A673 (cell line): ENCODE measurements at regions not wholly inside any gene's neighbourhood (a gene's known extent, or its start where the extent isn't known, plus 50 kb on each side); places are given as distances from the start of the nearest gene placed in this dataset.

Experiments
- BruUV-seq: library from RNA; stranded (reverse); fragments of 400-500 nt; replicated peaks from 2 replicates; lab custom pipeline; 2021; lab: Mats Ljungman, UMichigan
- CTCF ChIA-PET: fragments of 300-600 bp; sonication (Branson Sonifier 250); formaldehyde crosslinking; loops from one replicate; lab custom pipeline; 2022; ENCODE audit warnings: antibody characterized with exemption; lab: Charles Lee
- POLR2A ChIA-PET: fragments of 300-600 bp; sonication (Branson Sonifier 250); formaldehyde crosslinking; loops from one replicate; lab custom pipeline; 2022; ENCODE audit warnings: antibody characterized with exemption; ENCODE audit not compliant: low non-redundant PET; lab: Charles Lee
- DNase-seq: peaks from one replicate; pipeline ENCODE4 v3.0.0-alpha.2; 2015; ENCODE audit warnings: low spot score
- H3K27ac ChIP-seq: fragments of 200-600 bp; sonication (generic); 2 replicates; pipeline ENCODE4 v1.5.1; 2016; ENCODE audit warnings: mixed run types, low read depth, mild to moderate bottlenecking, mixed read lengths, antibody characterized with exemption, low read length; ENCODE audit not compliant: poor library complexity, severe bottlenecking
- H3K27me3 ChIP-seq: fragments of 200-600 bp; sonication (generic); replicated peaks from 2 replicates; pipeline ENCODE4 v1.6.1; 2017; ENCODE audit warnings: mixed run types, low read depth, mild to moderate bottlenecking, mixed read lengths, antibody characterized with exemption, low read length; ENCODE audit not compliant: insufficient read depth, poor library complexity
- H3K36me3 ChIP-seq: fragments of 200-600 bp; sonication (generic); 2 replicates; pipeline ENCODE4 v1.6.1; 2016; ENCODE audit warnings: mixed run types, mild to moderate bottlenecking, mixed read lengths, antibody characterized with exemption, low read length; ENCODE audit not compliant: insufficient read depth, poor library complexity, severe bottlenecking
- H3K4me1 ChIP-seq: fragments of 200-600 bp; sonication (generic); 2 replicates; pipeline ENCODE4 v1.6.1; 2017; ENCODE audit warnings: mixed run types, mild to moderate bottlenecking, mixed read lengths, antibody characterized with exemption, low read length; ENCODE audit not compliant: insufficient read depth, poor library complexity, severe bottlenecking
- H3K4me3 ChIP-seq: fragments of 200-600 bp; sonication (generic); 2 replicates; pipeline ENCODE4 v1.5.1; 2016; ENCODE audit warnings: low read depth, mixed run types, mild to moderate bottlenecking, mixed read lengths, low read length; ENCODE audit not compliant: poor library complexity, severe bottlenecking
- H3K9me3 ChIP-seq: fragments of 200-600 bp; sonication (generic); 2 replicates; pipeline ENCODE4 v1.6.1; 2016; ENCODE audit warnings: mixed run types, low read depth, mild to moderate bottlenecking, mixed read lengths, antibody characterized with exemption, low read length; ENCODE audit not compliant: poor library complexity, severe bottlenecking
- EZH2 ChIP-seq: fragments of 200-600 bp; sonication (generic); IDR thresholded peaks from 2 replicates; pipeline ENCODE4 v1.6.1; 2017; ENCODE audit warnings: borderline replicate concordance, low read depth, mild to moderate bottlenecking, mixed read lengths, antibody characterized with exemption, low read length; ENCODE audit not compliant: poor library complexity, severe bottlenecking
- intact Hi-C: fragments of 100-400 bp; cut with micrococcal nuclease; formaldehyde crosslinking; loops from one replicate; pipeline ENCODE4 v1.10.0; 2022; ENCODE audit not compliant: unreplicated experiment
- TF ChIP-seq, protein P1 (sequence below): fragments of 300-800, 200-600 bp; sonication (generic); conservative IDR thresholded peaks from 2 replicates; pipeline ENCODE4 v1.5.1; 2017; ENCODE audit warnings: low read depth, mild to moderate bottlenecking, antibody characterized with exemption, low read length, moderate library complexity, mixed read lengths

DNA sequence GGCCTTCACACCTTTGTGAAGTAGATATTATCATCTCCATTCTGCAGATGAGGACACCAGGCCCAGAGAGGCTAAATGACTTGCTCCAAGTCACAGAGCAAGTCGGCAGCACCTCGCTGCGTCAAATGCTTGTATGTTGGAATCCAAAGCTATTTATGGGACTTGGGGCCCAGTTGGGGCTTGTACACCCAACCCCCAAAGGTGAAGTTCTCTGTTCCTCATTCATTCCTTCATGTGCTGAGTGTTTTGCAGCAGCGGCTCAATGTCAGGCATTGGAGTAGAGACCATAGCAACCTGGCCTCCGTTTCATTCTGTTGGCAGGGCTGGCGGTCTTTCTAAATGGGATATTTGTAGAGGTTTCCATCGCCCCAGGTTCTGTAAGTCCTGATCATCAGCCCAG is 113.4 kb upstream of the SLC25A33 start:
- intact Hi-C loops = no loop called here
- Histone ChIP-seq H3K4me1 (no peaks in the 10 kb centered on the region), H3K27me3 (peaks cover 6% of the 10 kb centered on the region), H3K27ac (no peak overlapping the region), H3K9me3 (no peaks in the 10 kb centered on the region), H3K36me3 (no peaks in the 10 kb centered on the region), H3K4me3 (no peak overlapping the region)
- BruUV-seq = no TSS peak
- CTCF ChIA-PET = no interaction called here
- DNase-seq = no peak
- TF ChIP-seq EZH2 = no peak
- TF ChIP-seq, protein P1, sequence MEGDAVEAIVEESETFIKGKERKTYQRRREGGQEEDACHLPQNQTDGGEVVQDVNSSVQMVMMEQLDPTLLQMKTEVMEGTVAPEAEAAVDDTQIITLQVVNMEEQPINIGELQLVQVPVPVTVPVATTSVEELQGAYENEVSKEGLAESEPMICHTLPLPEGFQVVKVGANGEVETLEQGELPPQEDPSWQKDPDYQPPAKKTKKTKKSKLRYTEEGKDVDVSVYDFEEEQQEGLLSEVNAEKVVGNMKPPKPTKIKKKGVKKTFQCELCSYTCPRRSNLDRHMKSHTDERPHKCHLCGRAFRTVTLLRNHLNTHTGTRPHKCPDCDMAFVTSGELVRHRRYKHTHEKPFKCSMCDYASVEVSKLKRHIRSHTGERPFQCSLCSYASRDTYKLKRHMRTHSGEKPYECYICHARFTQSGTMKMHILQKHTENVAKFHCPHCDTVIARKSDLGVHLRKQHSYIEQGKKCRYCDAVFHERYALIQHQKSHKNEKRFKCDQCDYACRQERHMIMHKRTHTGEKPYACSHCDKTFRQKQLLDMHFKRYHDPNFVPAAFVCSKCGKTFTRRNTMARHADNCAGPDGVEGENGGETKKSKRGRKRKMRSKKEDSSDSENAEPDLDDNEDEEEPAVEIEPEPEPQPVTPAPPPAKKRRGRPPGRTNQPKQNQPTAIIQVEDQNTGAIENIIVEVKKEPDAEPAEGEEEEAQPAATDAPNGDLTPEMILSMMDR = no peak
- POLR2A ChIA-PET = no interaction called here

DNA sequence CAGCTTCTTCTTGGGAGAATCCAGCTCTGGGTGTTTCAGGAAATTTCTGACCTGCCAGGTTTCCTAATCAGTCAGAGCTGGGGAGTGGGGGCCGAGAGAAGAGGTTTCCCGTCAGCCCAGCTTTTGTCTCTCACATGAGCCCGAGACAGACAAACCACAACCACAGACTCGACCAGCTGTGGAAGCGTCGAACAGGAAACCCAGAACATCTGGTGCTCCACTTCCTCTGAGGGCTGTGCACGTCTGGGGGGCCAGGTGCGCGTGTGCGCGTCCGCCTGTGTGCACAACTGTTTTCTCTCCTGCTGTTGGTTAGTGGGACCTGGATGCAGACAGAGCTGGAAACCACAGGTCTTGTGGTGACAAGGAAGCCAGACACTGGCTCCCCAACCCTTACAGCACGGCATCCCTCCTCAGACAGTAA is 113.0 kb upstream of the SLC25A33 start:
- Histone ChIP-seq H3K27me3 (peaks cover 6% of the 10 kb centered on the region), H3K4me3 (no peak overlapping the region), H3K9me3 (no peaks in the 10 kb centered on the region), H3K27ac (no peak overlapping the region), H3K36me3 (no peaks in the 10 kb centered on the region), H3K4me1 (no peaks in the 10 kb centered on the region)
- TF ChIP-seq EZH2 = no peak
- TF ChIP-seq, protein P1 = no peak
- BruUV-seq = no TSS peak
- ChIA-PET CTCF (no interaction called here), POLR2A (no interaction called here)
- no peak for DNase-seq
- intact Hi-C loops = no loop called here

DNA sequence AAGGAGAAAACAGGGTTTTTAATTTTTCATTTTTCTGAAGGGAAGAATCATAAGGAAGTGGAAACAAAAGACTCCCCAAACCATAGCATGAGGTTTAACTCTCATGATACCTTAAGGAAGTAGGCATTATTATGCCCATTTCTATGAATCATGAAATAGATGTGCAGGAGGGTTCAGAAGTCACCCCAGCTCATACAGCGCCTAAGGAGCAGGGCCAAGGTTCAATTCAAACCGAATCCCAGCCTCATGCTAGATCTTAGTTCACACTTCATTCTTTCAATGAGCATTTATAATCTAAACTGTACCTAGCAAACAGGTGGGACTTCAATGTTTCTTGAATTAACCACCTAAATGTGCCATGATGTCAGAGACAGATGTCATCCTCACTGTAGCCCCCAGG is 111.9 kb upstream of the SLC25A33 start:
- Histone ChIP-seq H3K27me3 (peaks cover 3% of the 10 kb centered on the region), H3K27ac (no peak overlapping the region), H3K4me1 (no peaks in the 10 kb centered on the region), H3K4me3 (no peak overlapping the region), H3K36me3 (no peaks in the 10 kb centered on the region), H3K9me3 (no peaks in the 10 kb centered on the region)
- POLR2A ChIA-PET = no interaction called here
- intact Hi-C loops = no loop called here
- no TSS peak for BruUV-seq
- CTCF ChIA-PET = no interaction called here
- no peak for DNase-seq
- TF ChIP-seq, protein P1 = no peak
- TF ChIP-seq EZH2 = no peak
